ENCODE measurements at regions not wholly inside any gene's neighbourhood (a gene's known extent, or its start where the extent isn't known, plus 50 kb on each side); places are given as distances from the start of the nearest gene placed in this dataset.

DNA sequence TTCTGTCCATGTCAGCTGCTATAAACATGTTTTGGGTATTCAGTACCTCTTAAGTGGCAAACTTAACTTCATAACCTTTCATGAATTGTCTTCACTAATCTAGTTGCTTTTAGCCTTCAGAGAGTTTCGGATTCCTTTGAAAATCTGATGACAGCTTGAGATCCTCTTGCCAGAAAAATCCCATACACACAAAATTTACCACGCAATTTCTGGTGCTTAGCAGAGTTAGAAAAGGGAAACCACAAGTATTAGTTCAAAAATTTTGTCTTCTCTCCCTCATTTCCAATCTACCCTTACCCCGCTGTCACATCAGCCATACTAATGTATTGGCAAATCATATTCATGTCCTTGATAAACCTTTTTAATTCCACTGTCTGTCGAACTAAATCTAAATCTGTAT is 72.7 kb upstream of the TMEM106B start:
- intact Hi-C loops (cut with DNase I): no loop called here
- no peak for DNase-seq
- Histone ChIP-seq H3K27me3 (no peaks in the 10 kb centered on the region), H3K27ac (no peak overlapping the region), H3K9me3 (replicated peaks in 1 of 3) (no peaks in the 10 kb centered on the region), H3K4me1 (replicated peaks in 1 of 2) (no peaks in the 10 kb centered on the region), H3K36me3 (replicated peaks in 1 of 2) (no peaks in the 10 kb centered on the region), H3K4me3 (no peak overlapping the region)
- no peak for TF ChIP-seq POLR2A (IDR thresholded peaks at IDR 0.05)
- 78 to 86% (median 80%) methylated on average over 4 of the region's 4 CpGs for WGBS, 4 donors

DNA sequence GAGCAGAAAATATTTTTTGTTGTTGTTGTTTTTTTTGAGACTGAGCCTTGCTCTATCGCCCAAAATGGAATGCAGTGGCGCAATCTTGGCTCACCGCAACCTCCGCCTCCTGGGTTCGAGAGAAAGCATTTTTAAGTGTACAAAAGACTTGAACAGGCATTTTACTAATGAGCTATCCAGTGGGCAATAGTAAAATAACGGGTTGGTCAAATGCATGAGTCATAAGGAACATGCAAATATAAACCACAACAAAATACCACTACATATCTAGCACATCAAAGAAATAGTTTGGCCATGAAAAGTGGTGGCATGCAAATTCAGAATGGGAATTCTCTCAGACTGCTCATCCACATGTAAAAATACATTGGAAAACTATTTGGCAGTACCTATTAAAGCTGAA is 71.7 kb upstream of the TMEM106B start:
- Histone ChIP-seq H3K27me3 (no peaks in the 10 kb centered on the region), H3K9me3 (replicated peaks in 1 of 3) (no peaks in the 10 kb centered on the region), H3K4me3 (no peak overlapping the region), H3K4me1 (replicated peaks in 1 of 2) (no peaks in the 10 kb centered on the region), H3K36me3 (replicated peaks in 1 of 2) (no peaks in the 10 kb centered on the region), H3K27ac (no peak overlapping the region)
- no peak for DNase-seq
- 83 to 87% (median 85%) methylated on average over 6 of the region's 6 CpGs for WGBS, 4 donors
- TF ChIP-seq, protein P1, sequence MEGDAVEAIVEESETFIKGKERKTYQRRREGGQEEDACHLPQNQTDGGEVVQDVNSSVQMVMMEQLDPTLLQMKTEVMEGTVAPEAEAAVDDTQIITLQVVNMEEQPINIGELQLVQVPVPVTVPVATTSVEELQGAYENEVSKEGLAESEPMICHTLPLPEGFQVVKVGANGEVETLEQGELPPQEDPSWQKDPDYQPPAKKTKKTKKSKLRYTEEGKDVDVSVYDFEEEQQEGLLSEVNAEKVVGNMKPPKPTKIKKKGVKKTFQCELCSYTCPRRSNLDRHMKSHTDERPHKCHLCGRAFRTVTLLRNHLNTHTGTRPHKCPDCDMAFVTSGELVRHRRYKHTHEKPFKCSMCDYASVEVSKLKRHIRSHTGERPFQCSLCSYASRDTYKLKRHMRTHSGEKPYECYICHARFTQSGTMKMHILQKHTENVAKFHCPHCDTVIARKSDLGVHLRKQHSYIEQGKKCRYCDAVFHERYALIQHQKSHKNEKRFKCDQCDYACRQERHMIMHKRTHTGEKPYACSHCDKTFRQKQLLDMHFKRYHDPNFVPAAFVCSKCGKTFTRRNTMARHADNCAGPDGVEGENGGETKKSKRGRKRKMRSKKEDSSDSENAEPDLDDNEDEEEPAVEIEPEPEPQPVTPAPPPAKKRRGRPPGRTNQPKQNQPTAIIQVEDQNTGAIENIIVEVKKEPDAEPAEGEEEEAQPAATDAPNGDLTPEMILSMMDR (IDR thresholded peaks at IDR 0.05): no peak
- TF ChIP-seq POLR2A (IDR thresholded peaks at IDR 0.05): no peak
- intact Hi-C loops (cut with DNase I): no loop called here

DNA sequence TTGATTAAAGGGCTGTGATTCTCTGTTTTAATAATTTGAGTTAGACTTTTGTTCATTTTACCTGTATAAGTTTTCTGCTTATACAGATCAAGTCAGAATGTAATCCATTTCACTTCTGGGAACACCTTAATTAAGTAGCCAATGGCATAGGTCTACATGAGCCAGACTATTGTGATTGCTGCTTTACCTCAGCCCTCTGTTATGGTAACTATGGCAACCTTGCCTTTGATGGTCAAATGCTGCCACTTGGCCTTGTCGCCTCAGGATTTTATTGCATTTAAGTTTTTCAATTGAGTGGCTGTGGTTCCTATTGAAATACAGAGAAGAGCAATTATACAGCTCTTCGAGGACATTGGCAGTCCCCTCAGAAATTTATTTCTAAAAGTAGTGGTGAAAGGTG is 64.3 kb upstream of the TMEM106B start:
- Histone ChIP-seq H3K36me3 (replicated peaks in 1 of 2) (no peaks in the 10 kb centered on the region), H3K4me1 (replicated peaks in 1 of 2) (no peaks in the 10 kb centered on the region), H3K4me3 (no peak overlapping the region), H3K27ac (no peak overlapping the region), H3K9me3 (replicated peaks in 1 of 3) (no peaks in the 10 kb centered on the region), H3K27me3 (no peaks in the 10 kb centered on the region)
- no peak for TF ChIP-seq POLR2A (IDR thresholded peaks at IDR 0.05)
- TF ChIP-seq, protein P1 (IDR thresholded peaks at IDR 0.05): no peak
- DNase-seq: no peak
- intact Hi-C loops (cut with DNase I): no loop called here
- 64 to 78% (median 71%) methylated on average over 2 of the region's 2 CpGs for WGBS, 4 donors

DNA sequence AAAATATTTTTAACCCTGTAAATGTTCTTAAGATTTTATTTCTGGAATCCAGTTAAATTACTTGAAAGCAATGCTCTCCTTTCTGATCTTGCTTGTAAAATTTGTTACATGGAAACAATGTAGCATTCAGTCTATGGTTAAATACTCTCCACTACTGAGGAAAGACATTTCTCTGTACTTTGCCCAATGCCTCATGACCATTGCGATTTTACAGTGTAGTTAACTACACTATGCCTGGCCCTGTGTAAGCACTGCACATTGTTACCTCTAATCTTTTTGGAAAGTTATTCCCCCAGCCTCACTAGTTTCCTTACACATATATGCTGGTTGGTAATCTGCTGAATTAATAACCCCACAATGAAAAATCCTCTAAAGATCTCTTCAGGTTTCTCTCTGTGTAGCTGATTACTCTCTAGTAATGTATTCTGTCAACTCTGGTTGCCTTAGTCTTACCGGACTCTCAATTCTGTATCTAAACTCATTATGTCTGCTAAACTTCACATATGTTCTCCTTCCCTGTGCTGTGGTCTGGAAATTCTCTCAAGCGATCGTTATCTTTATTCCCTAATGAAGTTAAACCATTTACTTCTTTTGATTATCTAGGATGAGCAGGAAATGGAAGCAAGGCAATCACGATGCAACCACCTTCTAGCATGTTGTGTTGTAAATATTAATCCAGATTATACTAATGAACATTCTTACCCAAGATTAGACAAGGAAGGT is 58.7 kb upstream of the TMEM106B start:
- TF ChIP-seq, protein P1 (IDR thresholded peaks at IDR 0.05): no peak
- no peak for TF ChIP-seq POLR2A (IDR thresholded peaks at IDR 0.05)
- Histone ChIP-seq H3K27me3 (no peaks in the 10 kb centered on the region), H3K4me3 (no peak overlapping the region), H3K9me3 (replicated peaks in 1 of 3) (peaks cover 0 to 4% (median 0%) of the 10 kb centered on the region in 3 donors), H3K4me1 (replicated peaks in 1 of 2) (no peaks in the 10 kb centered on the region), H3K36me3 (replicated peaks in 1 of 2) (no peaks in the 10 kb centered on the region), H3K27ac (no peak overlapping the region)
- intact Hi-C loops (cut with DNase I): no loop called here
- no peak for DNase-seq
- WGBS, 4 donors: 78 to 84% (median 81%) methylated on average over 5 of the region's 5 CpGs

DNA sequence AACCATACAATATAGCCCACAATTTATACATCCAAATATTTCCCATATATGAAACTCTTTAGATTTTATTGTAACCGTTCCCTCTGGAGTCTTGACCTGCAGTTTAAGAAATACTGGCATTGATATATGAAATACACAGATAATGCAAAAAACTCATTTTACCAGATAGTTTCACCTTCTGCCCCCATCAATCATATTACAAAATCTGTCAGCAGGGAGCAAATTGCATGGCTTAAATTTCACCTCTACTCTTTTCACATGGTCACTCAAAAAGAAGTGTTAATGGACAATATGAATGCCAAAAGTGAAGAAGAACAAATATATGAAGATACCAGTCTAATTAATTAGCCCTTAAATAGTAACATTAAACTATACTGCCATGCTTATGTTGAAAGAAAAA is 57.0 kb upstream of the TMEM106B start:
- H3K4me3 ChIP-seq: no peak overlapping the region
- no peak overlapping the region for H3K27ac ChIP-seq
- H3K36me3 ChIP-seq (replicated peaks in 1 of 2): no peaks in the 10 kb centered on the region
- TF ChIP-seq, protein P1 (IDR thresholded peaks at IDR 0.05): no peak
- no peak for TF ChIP-seq POLR2A (IDR thresholded peaks at IDR 0.05)
- H3K9me3 ChIP-seq (replicated peaks in 1 of 3): peaks cover 0 to 4% (median 0%) of the 10 kb centered on the region in 3 donors
- WGBS, 4 donors: 64 to 79% (median 70%) methylated on average over 1 of the region's 1 CpG
- H3K4me1 ChIP-seq (replicated peaks in 1 of 2): no peaks in the 10 kb centered on the region
- no peaks in the 10 kb centered on the region for H3K27me3 ChIP-seq
- intact Hi-C loops (cut with DNase I): no loop called here
- no peak for DNase-seq

Measured in adrenal gland (tissue), 9 donors.